Fibroblast of skin of left quadriceps (primary cell): ENCODE measurements at regions not wholly inside any gene's neighbourhood (a gene's known extent, or its start where the extent isn't known, plus 50 kb on each side); places are given as distances from the start of the nearest gene placed in this dataset.
"Not testable (repeated sequence)": the region's sequence is repeated elsewhere in the genome, so short reads cannot be mapped to it uniquely, and the experiment has no call there.

Experiments
- DNase-seq, 2 experiments: peaks; one replicate each; pipeline ENCODE4 v3.0.0-alpha.2; 2013; ENCODE audit warnings: low read depth in 2 of 2

DNA sequence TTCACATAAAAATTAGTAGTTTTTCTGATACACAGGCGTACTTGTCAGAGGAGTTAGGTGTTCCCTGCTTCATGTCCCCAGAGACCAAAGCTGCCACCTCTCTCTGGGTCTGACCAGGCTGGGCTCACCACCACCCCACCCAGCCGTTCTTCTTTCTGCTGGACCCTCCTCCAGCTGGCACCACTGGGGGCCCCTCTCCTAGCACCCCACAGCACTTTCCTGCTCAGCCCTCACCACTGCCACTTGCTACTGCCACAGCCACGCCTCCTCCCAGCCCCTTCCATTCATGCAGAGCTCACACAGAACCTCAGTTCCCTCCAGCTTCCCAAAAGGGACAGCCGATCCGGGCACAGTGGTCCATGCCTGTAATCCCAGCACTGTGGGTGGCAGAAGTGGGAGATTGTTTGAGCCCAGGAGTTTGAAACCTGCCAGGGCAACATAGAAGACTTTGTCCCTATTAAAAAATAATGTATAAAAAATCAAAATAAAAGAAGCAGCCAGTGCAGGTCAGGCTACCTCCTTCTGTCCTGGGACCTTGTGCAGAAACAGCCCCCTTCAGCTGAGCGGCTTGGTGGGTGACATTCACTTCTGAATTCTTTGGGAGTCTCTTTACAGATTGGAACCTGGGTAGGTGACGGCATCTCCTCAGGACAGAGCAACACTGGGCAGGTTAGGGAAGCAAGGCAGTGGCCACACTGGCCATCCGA lies 208.3 kb downstream of the TOMM20 start:
- no peak for DNase-seq

- DNase-seq = no peak
These were observed 209.5 kb downstream of the TOMM20 start for GRCh38 chr1:234918961-234919761.

DNA sequence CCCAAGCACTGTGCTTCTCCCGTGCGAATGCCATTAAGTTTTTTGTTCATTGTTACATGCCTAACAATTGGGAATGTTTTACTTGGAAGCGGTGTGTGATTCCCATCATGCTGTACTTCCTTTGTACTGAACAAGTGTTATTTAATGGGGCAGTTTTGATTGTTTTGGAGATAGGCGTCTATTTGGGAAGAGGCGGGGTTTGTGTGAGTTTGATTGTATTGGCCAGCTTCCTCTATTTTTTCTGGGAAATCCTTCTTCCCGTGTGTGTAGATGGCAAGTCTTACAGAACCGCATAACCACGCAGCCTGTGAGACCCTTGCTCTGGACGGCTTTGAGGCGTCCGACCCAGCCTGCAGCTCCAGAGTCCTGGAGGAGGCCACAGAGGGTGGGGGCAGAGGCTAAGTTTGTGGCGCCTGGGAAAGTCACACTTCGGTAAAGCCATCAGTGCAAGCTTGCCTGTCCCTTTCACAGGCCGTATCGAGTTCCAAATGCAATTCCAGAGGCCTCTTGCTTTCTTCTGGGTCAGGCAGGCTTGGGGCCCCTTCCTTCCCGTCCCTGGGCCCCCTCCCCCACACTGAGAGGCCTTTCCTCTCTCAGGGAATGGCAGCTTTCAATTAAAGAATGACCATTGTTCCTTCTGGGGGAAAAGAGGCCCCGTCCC lies 210.3 kb downstream of the TOMM20 start:
- no peak for DNase-seq

- no peak for DNase-seq
These were observed 211.0 kb downstream of the TOMM20 start for GRCh38 chr1:234917495-234918180.

DNA sequence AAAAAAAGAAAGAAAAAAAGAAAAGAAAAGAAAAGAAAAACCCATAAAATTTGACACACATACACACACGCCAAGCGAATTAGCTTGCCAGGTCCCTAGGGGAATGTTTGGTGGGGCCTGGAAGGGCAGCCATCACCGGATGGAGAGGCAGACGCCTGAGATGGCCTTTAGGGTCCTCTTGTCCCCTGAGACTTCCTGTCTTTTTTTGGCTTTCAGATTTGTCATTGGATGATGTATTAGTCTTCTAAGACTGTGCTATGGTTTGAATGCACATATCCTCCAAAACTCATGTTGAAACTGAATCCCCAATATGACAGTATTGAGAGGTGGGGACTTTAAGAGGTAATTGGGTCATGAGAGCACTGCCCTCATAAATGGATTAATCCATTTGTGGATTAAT lies 211.8 kb downstream of the TOMM20 start:
- DNase-seq = no peak

DNA sequence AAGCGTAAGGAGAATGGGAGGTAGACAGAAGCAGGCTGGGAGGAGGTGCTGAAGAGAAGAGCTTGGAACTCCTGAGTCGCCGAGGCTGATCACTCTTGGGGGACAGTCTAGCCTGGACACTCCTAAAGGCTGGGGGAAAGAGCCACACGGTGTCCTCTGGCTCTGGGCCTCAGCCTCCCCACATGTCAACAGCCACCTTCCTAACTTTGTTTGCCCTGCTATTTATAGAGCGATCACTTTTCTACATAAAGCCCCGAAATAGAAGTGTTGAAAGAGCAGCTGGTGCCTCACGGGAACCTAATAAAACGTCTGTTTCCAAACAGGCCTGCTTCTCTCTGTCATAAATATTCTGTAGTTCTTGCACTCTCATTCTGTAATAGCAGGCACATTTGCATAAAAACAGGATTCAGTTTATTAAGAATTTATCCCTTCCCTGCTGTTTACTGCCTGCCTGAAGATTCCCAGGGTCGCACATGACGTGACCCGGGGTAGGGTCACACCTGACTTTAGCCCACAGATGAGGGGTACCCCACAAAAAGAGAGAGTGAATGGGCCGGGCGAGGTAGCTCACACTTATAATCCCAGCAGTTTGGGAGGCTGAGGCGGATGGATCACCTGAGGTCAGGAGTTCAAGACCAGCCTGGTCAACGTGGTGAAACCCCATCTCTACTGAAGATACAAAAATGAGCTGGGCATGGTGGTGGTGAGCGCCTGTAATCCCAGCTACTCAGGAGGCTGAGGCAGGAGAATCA lies 212.5 kb downstream of the TOMM20 start:
- DNase-seq = no peak

- DNase-seq = no peak
These were observed 213.9 kb downstream of the TOMM20 start for GRCh38 chr1:234914606-234915290.

- no peak for DNase-seq
These were observed 214.9 kb downstream of the TOMM20 start for GRCh38 chr1:234913771-234914170.

DNA sequence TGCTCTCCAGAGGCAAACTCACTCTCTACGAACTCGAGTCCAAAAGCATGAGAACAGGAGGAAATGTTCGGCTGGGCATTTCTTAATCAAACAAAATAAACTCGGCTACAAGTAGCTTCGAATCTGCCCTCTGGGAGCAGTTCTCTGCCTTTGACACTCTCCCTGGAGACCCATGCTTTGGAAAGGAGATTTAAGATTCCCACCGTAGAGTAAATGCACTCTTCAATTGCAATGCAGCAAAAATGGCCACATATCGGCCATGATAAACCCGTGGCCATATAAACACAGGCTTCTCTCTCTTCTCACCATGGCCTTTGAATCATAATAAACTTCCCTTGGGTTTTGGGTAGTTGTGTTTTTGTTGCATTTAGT lies 215.4 kb downstream of the TOMM20 start:
- no peak for DNase-seq

GRCh38 chr1:234912548-234913277 lies 215.9 kb downstream of the TOMM20 start:
- DNase-seq = no peak

- no peak for DNase-seq
These were observed 216.8 kb downstream of the TOMM20 start for GRCh38 chr1:234911787-234912186.

- not testable (repeated sequence) for DNase-seq
These were observed 217.5 kb downstream of the TOMM20 start for GRCh38 chr1:234911136-234911535.

DNA sequence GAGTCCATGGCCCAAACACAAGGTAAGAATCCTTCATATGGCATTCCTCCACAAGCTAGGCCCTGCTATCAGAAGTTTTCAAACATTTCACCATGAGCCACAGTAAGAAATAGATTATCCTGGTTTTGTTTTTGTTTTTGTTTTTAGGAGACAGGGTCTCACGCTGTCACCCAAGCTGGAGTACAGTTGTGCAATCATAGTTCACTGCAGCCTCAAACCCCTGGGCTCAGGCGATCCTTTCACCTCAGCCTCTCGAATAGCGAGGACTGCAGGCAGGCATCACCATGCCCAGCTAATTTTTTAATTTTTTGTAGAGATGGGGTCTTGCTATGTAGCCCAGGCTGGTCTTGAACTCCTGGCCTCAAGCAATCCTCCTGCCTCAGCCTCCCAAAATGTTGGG lies 218.8 kb downstream of the TOMM20 start:
- DNase-seq = no peak

DNA sequence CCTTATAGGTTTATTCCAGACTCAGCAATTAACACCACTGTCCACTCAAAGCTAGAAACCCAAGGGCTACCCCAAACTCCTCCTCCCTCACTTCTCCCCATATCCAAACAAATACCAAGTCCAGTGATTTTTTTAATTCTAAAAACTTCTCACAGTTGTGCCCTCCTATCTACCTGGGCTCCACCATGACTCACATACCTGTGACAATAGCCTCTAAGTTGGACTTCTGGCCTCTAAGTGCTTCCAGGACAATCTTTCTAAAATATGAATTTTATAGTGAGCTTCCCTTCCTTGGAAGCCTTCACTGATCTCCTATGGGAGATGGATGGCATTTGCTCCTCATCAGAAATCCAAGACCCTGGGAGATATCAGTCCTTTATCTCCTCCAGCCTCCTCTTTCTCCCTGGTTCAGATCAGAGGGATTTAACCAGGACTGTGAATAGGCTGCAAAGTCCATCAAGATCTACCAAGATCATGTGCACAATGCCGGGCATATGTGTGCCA lies 219.3 kb downstream of the TOMM20 start:
- DNase-seq = no peak

DNA sequence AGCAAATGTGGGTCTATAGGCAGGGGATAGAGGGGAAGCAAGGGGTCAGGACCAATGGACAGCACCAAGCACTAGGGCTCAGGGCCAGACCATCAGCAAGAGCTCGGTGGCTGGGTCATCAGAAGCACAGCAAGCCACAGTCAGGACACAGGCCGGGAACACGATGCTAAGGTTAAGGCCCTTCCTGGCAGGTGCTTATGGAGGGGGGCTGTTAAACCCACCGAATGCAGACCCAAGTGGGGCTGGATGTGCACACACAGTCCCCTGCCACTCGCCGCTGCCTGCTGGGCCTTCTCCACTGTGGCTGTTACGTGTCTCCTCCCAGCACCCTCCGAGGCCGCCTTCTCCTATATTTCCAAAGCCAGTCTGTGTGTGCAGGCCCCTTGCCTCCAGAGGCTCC lies 220.1 kb downstream of the TOMM20 start:
- DNase-seq = no peak

DNA sequence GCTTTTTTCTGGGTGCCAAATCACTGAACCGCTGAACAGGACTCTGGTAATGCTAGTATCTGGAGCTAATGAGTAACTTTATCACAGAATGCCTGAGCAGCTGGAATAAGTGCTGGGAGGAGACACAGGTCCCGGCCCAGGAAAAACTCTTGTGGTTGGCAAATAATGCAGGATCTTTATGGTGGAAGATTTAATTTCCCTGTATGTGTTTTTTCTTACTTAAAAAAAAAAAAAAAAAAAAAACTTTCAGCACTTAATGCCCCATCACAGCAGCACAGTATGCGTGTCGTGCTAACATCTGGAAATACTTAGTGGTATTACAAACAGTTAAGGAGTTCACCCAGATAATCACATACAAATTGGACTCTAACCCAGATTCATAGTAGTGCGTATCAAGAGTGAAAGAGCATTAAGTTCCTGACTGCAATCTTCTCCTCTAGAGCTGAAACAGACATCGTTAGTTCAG lies 220.7 kb downstream of the TOMM20 start:
- DNase-seq = peak; percentile 94

GRCh38 chr1:234907208-234907939 lies 221.3 kb downstream of the TOMM20 start:
- DNase-seq = no peak

DNA sequence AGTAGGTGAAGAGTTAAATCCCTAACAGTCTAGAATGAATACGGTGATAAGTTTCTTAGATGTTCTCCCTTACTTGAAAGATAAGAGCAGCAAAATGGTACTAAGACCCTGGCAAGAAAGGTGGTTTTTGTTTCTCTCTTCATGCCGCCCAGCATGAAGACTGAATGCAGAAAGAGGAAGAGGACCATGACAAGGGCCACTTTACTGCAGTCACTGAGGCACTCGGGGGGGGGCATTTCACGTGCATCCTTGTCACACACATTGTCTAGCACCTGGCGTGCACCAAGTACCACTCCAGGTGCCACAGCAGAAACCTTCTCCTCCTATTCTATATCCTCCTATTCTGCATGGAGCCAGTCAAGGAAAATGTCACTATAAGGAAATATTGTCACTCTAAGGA lies 222.0 kb downstream of the TOMM20 start:
- no peak for DNase-seq
